ENCODE measurements at regions not wholly inside any gene's neighbourhood (a gene's known extent, or its start where the extent isn't known, plus 50 kb on each side); places are given as distances from the start of the nearest gene placed in this dataset.

DNA sequence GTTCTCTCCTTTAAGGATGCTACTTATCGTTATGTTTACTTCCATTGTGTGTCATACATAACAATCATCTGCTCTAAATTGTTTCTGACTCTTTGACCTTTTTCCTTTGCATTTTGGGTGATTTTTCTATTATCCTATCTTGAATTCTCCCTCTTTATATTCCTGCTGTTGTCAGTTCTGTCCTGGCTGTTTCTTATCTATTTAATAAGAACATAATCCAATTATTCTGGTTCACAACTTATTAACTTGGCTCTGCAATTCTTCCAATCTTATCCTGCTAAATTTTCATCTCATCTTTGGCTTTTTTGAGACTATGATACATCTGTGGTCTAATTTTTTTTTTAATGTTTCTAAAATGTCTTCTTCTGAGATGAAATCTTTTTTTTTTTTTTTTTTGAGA is 54.7 kb upstream of the TOX2 start:
- Histone ChIP-seq H3K56ac (ENCODE audit: insufficient read length, low read depth, low read length) (no peak overlapping the region), H4K20me1 (ENCODE audit: control insufficient read depth, insufficient read depth, insufficient read length) (no peaks in the 10 kb centered on the region)
- no peak overlapping the region for H3K4me3 Mint-ChIP-seq

More for the DNA sequence above, 54.7 kb upstream of the TOX2 start:
- no peak overlapping the region for H4K5ac ChIP-seq (ENCODE audit: insufficient read length, low read depth, low read length)
- no peaks in the 10 kb centered on the region for H3K79me1 ChIP-seq (ENCODE audit: insufficient read depth, low read depth, low read length, poor library complexity, severe bottlenecking)
- H3K23ac ChIP-seq (ENCODE audit: insufficient read length, low read depth, low read length): no peak overlapping the region
- peaks cover 3% of the 10 kb centered on the region; the same call in 1 of the 2 replicates for H3K27me3 Mint-ChIP-seq (ENCODE audit: low read depth)
- H2BK20ac ChIP-seq (ENCODE audit: low read depth, low read length, poor library complexity, severe bottlenecking): no peak overlapping the region
- no peaks in the 10 kb centered on the region for H3K4me1 ChIP-seq (ENCODE audit: insufficient read depth, low read length)
- H2AK5ac ChIP-seq (ENCODE audit: insufficient read length, low read length): no peak overlapping the region
- no peak overlapping the region for H2BK12ac ChIP-seq (ENCODE audit: insufficient read length, low read depth, low read length)
- no peaks in the 10 kb centered on the region for H3K23me2 ChIP-seq (ENCODE audit: insufficient read length, low read depth, low read length, poor library complexity, severe bottlenecking)
- no peak overlapping the region for H3K9ac ChIP-seq (ENCODE audit: extremely low read depth, insufficient read length, low read length)
- no peak overlapping the region for H4K8ac ChIP-seq (replicated peaks; ENCODE audit: insufficient read length, low read depth, low read length)
- H3K9me3 Mint-ChIP-seq: no peaks in the 10 kb centered on the region
- H3K79me2 ChIP-seq (ENCODE audit: insufficient read depth, low read length): no peaks in the 10 kb centered on the region
- WGBS (ENCODE audit: extremely low coverage, insufficient read length, low lambda C conversion rate): no CpG with 5 or more reads among the region's 1 CpG
- H3K4me1 Mint-ChIP-seq: no peaks in the 10 kb centered on the region
- no peak overlapping the region for H2AFZ ChIP-seq (ENCODE audit: low read length)
- H3K27ac ChIP-seq (ENCODE audit: insufficient read length, low read depth, low read length): no peak overlapping the region
- H2BK120ac ChIP-seq (ENCODE audit: low read depth, low read length, poor library complexity, severe bottlenecking): no peak overlapping the region
- H3T11ph ChIP-seq (ENCODE audit: low read length): no peak overlapping the region
- no peak overlapping the region for H2BK5ac ChIP-seq (ENCODE audit: insufficient read length, low read length)
- H4K91ac ChIP-seq (ENCODE audit: insufficient read length, low read depth, low read length): no peak overlapping the region
- no peaks in the 10 kb centered on the region for H3K36me3 Mint-ChIP-seq (ENCODE audit: insufficient read depth in 1 of 3, low read depth in 3 of 3)
- no peak overlapping the region for H3K4me2 ChIP-seq (ENCODE audit: insufficient read depth, insufficient read length, low read length)
- H3K27ac Mint-ChIP-seq: no peak overlapping the region
- no peaks in the 10 kb centered on the region for H3K27me3 ChIP-seq (ENCODE audit: insufficient read depth, low read length)
- no peak for DNase-seq
- no peaks in the 10 kb centered on the region for H3K9me3 ChIP-seq (ENCODE audit: control insufficient read depth, low read depth, low read length)
- H3K18ac ChIP-seq (ENCODE audit: insufficient read length, low read depth, low read length): no peak overlapping the region
- no peak overlapping the region for H3K4ac ChIP-seq (ENCODE audit: low read depth, low read length)
- no peak overlapping the region for H3K14ac ChIP-seq (ENCODE audit: insufficient read depth, low read length)
- TF ChIP-seq, protein P1, sequence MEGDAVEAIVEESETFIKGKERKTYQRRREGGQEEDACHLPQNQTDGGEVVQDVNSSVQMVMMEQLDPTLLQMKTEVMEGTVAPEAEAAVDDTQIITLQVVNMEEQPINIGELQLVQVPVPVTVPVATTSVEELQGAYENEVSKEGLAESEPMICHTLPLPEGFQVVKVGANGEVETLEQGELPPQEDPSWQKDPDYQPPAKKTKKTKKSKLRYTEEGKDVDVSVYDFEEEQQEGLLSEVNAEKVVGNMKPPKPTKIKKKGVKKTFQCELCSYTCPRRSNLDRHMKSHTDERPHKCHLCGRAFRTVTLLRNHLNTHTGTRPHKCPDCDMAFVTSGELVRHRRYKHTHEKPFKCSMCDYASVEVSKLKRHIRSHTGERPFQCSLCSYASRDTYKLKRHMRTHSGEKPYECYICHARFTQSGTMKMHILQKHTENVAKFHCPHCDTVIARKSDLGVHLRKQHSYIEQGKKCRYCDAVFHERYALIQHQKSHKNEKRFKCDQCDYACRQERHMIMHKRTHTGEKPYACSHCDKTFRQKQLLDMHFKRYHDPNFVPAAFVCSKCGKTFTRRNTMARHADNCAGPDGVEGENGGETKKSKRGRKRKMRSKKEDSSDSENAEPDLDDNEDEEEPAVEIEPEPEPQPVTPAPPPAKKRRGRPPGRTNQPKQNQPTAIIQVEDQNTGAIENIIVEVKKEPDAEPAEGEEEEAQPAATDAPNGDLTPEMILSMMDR (conservative IDR thresholded peaks at IDR 0.05): no peak
- H2BK15ac ChIP-seq (ENCODE audit: low read depth, low read length): no peak overlapping the region
